DMS153 treated with DMSO at 0.1 percent for 48 hours (cell line): ENCODE measurements at regions not wholly inside any gene's neighbourhood (a gene's known extent, or its start where the extent isn't known, plus 50 kb on each side); places are given as distances from the start of the nearest gene placed in this dataset.
A peak's percentile ranks its signal among the peaks of the same experiment; 100 is the strongest.

Experiments used
- DNase-seq: peaks from one replicate; lab custom pipeline; 2025; ENCODE audit not compliant: unreplicated experiment; lab: John Stamatoyannopoulos, UW

DNA sequence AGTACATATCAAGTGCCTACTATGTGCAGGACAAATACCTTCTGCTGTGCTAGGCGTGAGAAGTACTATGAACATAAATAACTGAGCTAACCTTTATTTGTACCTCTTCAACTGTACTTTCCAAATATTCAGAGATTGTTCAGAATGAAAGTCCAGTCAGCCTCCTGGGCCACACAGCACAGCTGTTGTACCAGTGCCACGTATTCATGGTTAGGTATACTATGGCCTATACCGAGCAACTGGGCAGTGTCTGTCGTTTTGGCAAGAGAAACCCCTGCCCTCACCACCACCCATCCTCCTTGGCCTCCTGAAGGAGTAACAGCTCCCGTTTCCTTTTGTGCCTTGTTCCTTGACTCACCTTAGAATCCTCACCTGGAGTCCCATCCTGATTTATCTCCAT lies 53.0 kb downstream of the RASSF10 start:
- no peak for DNase-seq

DNA sequence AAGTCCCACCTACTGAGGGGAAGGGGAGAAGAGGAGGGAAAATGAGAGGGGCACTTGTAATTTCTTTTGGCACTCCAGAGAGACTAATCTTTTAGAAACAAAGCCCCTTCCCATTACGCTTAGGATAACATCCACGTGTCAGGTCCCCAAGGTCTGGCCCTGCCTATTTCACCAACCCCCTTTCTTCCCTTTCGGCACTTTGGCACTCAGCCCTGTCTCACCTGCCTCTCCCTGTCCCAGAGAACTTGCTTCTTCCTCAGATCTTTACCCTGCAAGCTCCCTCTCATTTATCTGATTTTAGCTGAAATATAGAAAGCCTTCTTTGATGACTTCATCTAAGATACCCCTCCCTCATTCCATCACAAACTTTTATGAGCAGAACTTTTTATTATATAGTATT lies 55.5 kb downstream of the RASSF10 start:
- DNase-seq = no peak

DNA sequence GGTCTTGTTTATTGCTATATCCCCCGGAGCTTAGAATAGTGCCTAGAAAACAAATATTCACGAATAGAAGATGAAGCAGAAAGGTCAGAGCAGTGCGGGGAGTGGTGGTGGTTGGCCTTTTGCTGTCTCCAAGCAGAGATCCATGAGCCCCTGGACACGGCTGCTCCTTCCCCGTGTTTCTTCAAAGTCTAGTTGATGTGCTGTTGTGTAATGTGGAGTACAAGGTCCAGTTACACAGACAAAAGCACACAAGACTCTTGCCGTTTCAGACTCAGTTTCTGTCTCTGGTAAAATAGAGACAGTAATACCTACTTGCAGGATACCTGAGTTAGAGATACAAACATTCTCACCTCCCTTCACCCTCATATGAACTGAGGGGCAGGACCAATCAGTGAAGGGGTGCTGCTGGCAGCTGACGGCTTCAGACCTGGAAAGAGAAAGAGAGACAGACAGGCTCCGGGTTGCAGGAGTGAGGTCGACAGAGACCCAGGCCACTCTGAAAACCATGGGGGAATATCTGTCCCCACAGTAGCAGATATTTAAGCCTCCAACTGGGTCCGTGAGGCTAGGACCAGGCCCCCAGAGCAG lies 56.2 kb downstream of the RASSF10 start:
- no peak for DNase-seq

DNA sequence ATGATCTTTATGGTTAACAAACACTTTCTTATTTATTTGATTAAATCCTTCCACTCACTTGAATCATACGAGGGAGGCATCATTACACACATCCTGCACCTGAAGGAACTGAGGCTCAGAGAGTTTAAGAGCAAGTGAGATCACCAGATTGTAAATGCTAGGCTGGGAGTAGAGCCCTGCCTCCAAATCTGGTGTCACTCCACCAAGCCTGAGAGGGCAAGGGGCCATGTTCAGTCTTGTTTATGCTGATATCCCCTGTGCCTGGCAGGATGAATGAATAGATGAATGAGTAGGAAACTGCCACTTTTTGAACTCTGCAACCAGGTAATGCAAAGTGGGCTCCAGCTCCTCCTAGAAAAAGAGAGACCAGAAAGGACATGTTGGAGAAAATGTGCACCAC lies 59.1 kb downstream of the RASSF10 start:
- no peak for DNase-seq

DNA sequence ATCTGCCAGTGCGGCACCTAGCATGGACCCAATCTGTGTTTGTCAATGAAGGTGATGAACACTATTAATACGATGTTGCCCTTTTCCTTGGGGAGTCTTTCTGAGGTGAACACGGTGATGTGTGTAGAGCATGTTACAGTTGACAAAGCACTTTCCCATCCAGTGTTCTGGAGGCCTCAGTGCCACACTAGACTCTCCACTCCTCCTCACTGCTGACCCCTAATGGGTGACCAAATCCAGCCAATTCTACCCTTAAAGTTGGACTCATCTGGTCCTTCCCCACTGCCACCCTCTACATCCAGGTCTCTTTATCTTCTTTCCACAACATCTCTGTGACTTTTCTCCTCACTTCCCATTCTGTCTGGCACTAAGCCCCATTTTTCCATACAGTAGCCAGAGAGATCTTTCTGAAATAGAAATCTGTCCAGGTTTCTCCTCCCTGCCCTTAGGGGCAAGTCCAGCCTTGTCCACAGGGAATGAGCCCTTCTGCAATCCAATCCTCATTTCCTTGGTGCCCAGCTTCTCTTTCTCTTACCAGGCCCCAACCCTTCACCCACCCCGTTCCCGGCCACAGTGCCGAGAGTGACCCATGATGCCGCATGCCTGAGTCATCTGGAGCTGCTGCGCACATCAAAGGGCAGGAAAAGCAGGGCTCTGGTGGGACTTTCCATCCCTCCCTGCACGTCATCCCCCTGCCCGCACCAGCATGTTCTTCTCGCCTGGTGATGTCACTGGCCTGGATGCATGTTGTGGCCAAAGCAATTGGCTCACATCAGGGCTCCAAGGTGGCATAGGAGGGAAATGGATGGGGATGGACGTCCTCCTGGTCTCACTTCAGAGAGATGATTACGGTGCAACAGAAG lies 64.2 kb downstream of the RASSF10 start:
- no peak for DNase-seq

DNA sequence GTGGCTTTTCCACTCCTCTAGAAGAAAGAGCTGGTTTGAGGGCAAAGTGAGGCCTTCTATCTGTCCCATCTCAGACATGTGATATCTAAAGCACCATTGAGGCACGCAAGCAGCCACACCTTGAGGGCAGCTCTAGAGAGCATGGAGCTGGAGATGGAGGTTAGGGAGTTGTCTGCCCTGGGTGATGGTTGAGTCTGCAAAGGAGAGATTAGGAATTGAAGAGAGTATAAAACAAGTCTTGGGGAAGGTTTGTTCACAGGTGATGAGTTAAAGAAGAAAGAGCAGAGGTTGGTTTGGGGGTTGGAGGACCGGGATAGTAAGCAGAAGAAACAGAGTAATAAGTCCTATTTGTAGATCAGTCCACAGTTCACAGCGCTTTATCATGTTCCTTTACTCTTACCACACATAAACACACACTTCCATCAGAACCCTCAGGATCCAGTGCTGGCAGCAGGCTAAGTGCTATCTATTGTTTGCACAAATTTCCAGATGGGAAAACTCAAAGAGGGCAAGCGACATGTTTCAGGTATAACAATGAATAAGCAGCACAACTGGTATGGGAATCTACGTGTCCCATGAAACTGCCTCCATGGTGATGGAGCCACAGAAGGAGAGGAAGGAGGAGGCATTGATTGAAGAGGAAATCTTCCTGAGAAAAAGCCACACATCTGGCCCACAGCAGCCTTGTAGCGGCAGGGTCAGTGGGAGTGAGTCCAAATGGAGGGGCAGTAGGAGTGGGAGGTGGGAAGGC lies 65.8 kb downstream of the RASSF10 start:
- no peak for DNase-seq

DNA sequence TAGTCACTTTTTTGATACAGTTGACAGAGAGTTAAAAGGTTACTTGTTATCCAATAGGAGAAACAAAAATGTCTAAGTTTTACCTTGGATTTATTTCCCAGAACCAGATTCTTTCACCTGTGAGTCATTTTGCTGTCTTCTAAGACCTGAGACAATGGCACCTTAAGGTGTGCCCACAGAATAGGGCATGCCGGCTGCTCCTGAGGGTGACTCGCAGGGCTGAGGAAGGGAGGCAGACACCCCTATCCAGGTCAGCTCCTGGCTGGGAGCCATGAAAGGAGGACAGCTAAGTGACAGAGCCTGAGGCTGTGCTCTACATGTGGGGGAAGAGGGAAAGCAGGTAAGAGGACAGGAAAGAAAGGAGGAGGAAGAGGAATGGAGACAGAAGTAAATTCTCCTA lies 67.8 kb downstream of the RASSF10 start:
- no peak for DNase-seq

DNA sequence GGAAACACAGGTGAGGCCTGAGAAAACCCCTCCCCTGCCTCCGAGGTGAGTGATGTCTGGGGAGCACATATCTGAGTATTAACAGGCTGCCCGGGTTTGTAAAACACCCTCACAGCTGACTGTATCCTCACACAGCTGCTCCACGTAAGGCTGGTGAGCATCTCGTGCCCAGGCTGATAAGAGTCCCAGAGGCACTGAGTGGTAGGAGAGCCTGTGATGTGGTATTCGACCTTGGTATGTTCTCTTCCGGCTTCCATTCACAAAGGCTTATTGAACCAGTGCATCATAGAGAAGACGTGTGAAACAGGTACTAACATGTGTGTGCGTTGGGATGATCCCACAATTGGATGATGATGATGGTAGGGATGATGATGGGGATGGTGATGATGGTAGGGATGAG lies 71.7 kb downstream of the RASSF10 start:
- no peak for DNase-seq

DNA sequence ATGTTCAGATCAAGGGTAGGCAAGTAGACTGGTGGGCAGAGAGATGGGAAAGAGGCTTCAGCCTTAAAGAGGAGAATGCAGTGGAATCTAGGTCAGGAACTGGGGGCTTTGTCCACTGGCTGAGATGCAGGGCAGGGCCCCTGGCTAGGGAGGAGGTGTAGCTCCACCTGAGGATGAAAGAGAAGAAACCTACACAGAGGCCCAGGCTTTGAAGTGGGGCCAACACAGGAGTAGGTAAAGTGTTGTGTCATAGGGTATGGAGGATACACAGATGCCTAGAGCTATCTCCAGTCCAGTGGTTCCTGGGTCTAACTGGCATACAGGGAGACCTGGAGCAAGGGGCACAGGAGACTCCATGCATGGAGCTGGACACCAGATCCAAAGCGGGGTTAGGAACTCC lies 73.5 kb downstream of the RASSF10 start:
- no peak for DNase-seq

DNA sequence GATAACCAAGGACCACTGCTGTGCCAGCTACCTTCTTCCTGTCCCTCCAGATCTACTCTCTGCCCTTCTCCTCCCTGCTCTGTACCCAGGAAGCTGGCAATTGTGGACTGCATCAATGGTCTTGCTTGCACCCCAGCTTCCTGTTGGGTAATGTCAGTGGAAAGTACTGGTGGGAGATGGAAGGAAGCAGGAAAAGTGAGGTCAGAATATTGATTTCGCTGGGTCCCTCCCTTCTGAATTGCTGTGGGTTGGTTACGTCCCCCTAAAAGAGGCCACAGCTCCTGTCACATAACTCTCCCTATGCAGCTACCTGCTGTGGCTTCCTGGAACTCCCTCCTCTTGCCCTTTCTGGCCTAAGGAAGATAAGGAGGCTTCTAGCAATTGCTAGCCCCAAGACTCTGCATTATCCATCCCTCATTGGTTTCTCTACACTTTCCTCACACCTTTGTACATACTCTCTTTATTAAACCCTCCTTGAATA lies 81.2 kb downstream of the RASSF10 start:
- DNase-seq = no peak

DNA sequence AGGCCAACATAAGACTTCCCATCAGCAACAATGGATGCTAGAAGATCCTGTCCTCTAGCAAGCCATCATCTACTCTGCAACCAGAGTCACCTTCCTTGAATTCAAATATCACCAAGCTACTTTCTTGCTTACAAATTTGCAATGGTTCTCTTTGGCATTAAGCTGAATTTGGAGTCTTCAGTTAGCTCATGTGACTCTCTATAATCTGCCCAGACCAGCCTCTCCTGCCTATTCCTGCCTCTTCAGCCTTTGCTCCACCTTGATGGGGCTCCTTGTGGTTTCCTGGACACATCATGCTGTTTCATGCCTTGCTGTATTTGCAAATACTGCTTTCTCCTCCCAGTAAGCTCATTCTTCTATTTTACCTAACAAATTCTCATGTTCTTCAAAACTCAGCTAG lies 82.3 kb downstream of the RASSF10 start:
- no peak for DNase-seq

DNA sequence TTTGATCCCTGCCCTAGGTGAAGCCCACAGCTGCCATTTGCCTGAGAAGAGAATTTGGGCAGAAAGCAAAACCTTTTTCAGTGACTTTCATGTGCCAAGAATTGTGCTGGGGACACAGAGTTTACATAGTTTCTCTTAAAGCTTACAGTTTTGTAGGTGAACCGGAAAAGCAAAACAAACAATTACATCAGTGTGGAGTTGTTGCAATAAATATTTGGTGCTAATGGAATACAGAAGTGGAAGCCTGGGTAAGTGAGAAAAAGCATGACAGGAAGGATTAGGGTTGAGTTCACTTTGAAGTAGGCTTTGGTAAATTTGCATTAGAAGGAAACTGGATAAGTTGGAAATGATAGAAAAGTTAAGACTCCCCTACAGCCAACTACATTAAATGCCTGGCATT lies 82.7 kb downstream of the RASSF10 start:
- no peak for DNase-seq

DNA sequence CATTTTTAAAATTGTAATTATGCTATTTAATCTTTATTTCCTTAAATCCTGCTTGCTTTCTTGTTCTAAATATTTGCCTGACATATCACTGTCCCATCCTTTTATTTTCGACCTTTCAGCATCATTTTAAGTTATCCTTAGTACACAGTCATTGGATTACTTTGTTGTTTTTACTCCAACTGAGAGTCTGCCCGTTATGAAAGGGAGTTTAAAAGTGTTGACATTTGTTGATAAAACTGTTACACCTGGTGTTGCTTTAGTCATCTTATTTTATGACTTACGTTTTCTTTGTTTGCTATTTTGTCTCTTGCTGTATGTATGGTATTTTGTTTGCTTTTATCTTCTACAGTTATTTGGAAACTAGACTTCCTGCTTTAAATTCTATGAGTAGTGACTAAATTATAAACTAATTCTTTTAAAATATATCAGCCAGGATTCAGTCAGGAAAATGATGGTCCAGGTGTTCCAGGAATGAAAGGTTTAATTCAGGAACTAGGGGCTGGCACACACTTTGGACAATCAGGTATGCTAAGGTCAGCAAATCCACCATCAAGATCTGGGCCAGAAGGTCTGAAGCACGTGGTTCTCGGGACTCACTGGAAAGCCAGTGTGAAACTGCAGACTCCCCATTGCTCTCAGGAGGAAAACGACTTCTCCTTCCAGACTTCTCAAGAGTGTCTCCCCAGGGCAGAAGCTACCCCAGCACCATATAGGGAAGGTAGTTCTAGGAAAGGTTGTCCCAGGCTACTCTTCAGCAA lies 86.0 kb downstream of the RASSF10 start:
- peak; percentile 71 for DNase-seq

DNA sequence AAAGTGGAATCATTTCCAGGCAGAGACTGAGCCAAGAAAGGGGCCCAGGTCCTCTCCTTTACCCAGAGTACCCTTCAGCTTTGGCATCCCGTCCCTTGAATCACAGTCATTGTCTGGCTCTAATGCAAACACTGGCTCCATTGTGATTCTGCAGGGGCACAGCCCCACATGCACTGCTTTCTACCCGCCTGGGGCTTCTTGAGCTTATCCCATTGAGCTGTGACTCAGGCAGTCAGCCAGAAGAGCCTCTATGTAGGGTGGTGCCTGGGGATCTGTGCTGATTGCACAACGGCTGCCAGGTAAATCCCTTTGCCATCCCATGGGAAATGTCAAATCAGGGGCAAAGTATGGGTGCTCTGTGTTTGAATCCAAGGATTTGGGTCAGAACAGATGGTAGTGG lies 88.9 kb downstream of the RASSF10 start:
- peak; percentile 93 for DNase-seq

DNA sequence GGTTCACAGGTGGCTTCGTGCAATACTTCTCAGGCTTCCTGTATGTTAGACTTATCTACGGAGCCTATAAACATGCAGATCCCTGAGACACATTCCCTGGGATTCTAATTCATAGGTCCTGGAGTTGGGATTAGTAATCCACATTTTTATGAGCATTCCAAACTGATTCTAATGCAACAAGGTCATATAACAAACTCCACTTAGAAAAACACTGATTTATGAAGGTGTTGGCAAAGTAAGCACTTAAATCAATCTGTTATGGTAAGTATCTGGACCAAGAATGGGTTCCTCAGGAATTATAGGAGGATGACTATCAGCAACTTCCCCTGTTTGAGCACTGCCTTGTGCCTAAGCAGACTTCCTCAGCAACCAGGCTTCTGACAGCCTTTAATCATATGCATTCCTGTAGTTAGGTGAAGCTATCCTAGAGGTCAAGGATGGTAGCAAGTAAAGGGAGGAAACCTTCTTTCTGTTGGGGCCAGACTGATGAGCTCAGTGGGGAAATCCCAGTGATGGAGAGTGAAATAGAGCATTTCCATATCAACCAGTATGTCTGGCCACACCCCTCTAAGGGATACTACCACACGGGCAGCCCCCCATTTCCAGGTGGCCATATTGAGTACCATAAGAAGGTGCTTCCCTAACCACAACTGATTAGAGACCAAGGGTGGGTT lies 89.6 kb downstream of the RASSF10 start:
- no peak for DNase-seq

DNA sequence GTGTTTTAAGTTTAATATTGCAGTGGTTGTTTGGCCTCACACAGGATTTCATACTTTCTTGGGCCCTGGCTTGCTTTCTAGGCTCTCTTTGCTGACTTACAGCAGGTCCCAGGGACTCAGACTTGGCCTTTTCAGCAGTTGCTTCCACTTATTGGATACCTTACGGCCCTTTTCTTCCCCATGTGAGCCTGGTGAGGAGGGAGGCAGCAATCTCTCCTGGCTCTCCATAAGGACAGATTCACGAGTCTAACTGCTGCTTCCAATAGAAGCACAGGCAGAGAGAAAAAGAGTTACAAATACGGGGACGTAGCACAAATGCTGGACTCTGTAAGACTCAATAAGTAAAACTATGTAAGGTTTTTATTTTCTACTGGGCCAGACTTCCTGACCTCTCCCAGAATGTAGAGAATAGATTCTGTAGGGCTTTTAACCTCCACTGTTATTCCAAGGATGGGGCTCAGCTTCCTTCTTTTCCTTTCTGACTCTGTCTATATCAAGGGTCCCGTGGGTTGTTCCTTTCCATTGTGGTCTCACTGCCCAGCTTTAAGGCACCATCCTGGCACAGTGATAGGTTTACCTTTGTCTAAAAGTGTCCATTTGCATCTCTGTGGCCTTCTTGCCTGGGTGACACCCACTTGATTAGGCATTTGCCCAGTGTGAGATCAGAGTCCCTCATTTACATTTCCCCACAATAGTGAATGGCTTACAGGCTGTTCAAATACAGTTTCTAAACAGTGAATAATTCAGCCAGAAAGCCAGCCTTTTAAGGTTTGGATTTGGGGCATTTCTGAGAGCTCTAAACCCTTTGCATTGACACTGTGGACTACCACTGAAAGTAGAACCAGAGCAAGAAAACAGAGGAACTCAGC lies 92.8 kb downstream of the RASSF10 start:
- DNase-seq = no peak

DNA sequence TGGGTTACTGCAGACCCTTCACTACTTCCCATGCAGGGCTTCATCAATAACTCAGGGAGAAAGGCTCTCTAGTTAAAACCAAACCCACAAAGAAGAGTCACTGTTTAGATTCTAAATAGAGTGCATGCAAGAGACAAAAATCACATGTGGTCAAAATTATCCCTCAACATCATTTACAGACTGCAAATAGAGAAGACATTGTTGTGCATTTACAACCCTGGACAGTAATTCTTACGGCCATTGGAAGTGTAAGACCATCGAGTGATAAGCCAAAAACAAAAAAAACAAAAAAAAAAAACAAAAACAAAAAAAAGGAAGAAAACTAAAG lies 93.4 kb downstream of the RASSF10 start:
- DNase-seq = no peak

DNA sequence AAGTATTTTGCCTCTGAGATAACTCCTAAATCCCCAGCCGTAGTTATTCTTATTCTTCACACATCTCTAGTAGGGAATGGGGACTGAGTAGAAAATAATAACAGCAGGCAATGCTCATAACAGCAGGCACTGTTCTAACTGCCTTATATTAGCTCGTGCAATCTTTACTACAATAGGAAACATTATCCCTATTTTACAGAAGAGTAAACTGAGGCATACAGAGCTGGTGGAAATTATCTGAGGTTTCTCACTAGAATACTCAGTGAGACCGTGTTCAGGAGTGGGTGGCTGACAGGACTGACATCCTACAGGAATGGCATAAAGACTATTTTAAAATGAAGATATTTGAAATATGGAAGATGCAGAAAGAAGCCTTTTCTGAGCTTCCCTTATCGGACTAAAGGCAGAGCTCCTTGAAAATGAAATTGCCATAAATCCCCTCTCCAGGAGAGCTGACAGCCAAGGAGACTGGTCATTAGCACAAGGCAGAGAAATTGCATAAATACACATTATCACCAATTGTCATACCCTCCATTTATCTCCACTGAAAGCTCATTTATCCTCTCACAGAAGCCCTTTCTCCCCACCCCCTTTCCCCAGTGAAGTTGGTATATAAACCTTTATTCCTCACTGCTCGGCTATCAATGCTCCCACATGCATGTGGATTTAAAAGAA lies 93.9 kb downstream of the RASSF10 start:
- DNase-seq = no peak

DNA sequence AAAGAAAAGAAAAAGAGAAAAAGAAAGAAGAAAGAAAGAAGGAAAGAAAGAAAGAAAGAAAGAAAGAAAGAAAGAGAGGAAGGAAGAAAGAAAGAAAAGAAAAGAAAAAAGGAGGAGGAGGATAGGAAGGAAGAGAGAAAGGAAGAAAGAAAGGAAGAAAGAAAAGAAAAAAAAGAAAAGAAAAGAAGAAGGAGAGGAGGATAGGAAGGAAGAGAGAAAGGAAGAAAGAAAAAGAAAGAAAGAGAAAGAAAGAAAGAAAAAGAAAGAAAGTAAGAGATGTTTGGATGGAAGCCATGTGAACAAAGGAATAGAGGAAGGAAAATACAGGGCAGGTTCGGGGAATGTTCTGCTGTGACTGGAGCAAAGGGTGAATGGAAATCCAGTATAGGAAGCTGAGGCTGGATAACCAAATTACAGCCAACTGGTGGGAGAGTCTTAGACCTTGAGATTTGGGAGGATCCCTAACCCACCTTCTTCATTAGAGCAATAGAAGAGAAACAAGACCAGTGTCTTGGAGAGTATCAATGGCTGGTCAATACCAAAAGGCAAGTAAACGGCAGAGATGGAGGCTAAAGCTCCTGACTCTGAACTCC lies 94.9 kb downstream of the RASSF10 start:
- no peak for DNase-seq
